ENCODE measurements at regions not wholly inside any gene's neighbourhood (a gene's known extent, or its start where the extent isn't known, plus 50 kb on each side); places are given as distances from the start of the nearest gene placed in this dataset.

DNA sequence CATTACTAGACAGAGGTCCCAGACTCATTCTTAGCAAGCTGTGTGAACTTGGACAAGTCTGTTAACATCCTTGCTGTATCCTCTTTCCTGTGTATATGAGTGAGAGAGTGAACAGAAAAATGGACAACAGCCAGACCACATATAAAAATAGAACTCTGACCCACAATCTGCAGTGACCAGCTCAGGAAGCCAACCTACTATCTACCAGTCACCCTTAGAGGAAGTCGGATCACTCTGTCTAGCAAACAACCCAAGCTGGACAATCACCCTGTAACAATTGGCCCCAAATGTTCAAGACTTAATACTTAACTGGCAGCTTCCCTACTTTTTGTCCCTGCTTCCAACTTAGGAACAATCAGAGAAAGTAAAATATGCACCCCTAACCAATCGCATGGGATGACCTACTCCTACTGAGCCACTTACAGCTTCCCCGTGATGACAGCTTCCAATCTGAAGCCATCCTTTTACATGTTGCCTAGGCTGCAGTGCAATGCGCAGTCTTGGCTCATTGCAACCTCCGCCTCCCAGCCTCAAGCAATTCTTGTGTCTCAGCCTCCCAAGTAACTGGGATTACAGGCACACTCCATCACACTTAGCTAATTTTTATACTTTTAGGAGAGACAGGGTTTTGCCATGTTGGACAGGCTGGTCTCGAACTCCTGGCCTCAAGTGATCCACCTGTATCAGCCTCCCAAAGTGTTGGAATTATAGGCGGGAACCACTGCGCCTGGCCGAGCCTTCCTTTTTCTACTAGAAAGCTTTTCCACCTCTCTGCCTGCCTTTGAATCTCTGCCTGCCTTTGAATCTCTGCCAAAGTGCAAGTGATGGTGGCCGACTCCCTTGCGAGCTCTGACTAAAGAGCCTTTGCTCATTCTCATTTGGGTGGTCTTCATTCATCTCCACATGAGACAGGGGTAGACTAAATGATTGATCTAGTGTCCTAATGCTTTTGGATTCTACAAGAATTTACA is 158.3 kb upstream of the NDUFV2 start:
- Histone ChIP-seq H3K27ac (ENCODE audit: extremely low read length, insufficient read depth, low read length) (no peak overlapping the region), H3K4me3 (replicated peaks in 1 of 3; ENCODE audit: insufficient read depth in 1 of 3, low read depth in 2 of 3, low read length in 3 of 3) (no peak overlapping the region), H3K79me2 (ENCODE audit: insufficient read depth, low read length) (no peaks in the 10 kb centered on the region), H3K4me1 (ENCODE audit: insufficient read depth, low read length) (no peaks in the 10 kb centered on the region), H3K9ac (ENCODE audit: insufficient read depth, low read depth, low read length) (no peak overlapping the region), H3K4me2 (ENCODE audit: low read depth, low read length) (no peak overlapping the region), H3K27me3 (ENCODE audit: control insufficient read depth in 1 of 2, insufficient read depth in 2 of 2, low read length in 2 of 2) (peaks cover 0 to 3% of the 10 kb centered on the region in 2 experiments; a peak in 3 of 5 replicates), H3K36me3 (replicated peaks in 1 of 2; ENCODE audit: control insufficient read depth in 1 of 2, insufficient read depth in 2 of 2, low read length in 2 of 2) (no peaks in the 10 kb centered on the region), H4K20me1 (ENCODE audit: insufficient read depth, low read length) (no peaks in the 10 kb centered on the region), H3K9me3 (ENCODE audit: low read length) (no peaks in the 10 kb centered on the region), H2AFZ (ENCODE audit: low read length) (no peak overlapping the region)
- TF ChIP-seq HCFC1 (IDR thresholded peaks at IDR 0.05; ENCODE audit: low read depth, low read length) (no peak), JARID2 (CRISPR knock-in tag; IDR thresholded peaks at IDR 0.05; ENCODE audit: insufficient replicate concordance) (no peak), FLYWCH1 (CRISPR knock-in tag; IDR thresholded peaks at IDR 0.05) (no peak), GATAD2A (CRISPR knock-in tag; IDR thresholded peaks at IDR 0.05) (no peak)
- TF ChIP-seq, protein P1, sequence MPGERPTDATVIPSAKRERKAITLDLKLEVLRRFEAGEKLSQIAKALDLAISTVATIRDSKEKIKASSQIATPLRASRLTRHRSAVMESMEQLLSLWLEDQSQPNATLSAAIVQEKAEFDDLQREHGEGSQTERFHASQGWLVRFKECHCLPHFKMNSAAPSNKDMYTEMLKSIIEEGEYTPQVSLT (CRISPR knock-in tag; IDR thresholded peaks at IDR 0.05; ENCODE audit: borderline replicate concordance, low read depth) = no peak
- TF ChIP-seq, protein P2, sequence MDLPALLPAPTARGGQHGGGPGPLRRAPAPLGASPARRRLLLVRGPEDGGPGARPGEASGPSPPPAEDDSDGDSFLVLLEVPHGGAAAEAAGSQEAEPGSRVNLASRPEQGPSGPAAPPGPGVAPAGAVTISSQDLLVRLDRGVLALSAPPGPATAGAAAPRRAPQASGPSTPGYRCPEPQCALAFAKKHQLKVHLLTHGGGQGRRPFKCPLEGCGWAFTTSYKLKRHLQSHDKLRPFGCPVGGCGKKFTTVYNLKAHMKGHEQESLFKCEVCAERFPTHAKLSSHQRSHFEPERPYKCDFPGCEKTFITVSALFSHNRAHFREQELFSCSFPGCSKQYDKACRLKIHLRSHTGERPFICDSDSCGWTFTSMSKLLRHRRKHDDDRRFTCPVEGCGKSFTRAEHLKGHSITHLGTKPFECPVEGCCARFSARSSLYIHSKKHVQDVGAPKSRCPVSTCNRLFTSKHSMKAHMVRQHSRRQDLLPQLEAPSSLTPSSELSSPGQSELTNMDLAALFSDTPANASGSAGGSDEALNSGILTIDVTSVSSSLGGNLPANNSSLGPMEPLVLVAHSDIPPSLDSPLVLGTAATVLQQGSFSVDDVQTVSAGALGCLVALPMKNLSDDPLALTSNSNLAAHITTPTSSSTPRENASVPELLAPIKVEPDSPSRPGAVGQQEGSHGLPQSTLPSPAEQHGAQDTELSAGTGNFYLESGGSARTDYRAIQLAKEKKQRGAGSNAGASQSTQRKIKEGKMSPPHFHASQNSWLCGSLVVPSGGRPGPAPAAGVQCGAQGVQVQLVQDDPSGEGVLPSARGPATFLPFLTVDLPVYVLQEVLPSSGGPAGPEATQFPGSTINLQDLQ (CRISPR knock-in tag; IDR thresholded peaks at IDR 0.05) = no peak
- TF ChIP-seq, protein P3, sequence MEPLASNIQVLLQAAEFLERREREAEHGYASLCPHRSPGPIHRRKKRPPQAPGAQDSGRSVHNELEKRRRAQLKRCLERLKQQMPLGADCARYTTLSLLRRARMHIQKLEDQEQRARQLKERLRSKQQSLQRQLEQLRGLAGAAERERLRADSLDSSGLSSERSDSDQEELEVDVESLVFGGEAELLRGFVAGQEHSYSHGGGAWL (CRISPR knock-in tag; IDR thresholded peaks at IDR 0.05) = no peak
- TF ChIP-seq, protein P4, sequence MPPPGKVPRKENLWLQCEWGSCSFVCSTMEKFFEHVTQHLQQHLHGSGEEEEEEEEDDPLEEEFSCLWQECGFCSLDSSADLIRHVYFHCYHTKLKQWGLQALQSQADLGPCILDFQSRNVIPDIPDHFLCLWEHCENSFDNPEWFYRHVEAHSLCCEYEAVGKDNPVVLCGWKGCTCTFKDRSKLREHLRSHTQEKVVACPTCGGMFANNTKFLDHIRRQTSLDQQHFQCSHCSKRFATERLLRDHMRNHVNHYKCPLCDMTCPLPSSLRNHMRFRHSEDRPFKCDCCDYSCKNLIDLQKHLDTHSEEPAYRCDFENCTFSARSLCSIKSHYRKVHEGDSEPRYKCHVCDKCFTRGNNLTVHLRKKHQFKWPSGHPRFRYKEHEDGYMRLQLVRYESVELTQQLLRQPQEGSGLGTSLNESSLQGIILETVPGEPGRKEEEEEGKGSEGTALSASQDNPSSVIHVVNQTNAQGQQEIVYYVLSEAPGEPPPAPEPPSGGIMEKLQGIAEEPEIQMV (CRISPR knock-in tag; IDR thresholded peaks at IDR 0.05; ENCODE audit: low read depth) = no peak
- CTCF ChIA-PET (ENCODE audit: low intra/inter-chr PET ratio, low total read pairs) = no interaction called here
- WGBS (ENCODE audit: low lambda C conversion rate) = 60% methylated on average over 11 of the region's 11 CpGs
- no peak for DNase-seq (ENCODE audit: low spot score)
- intact Hi-C loops (cut with micrococcal nuclease; ENCODE audit: unreplicated experiment) (no loop called here), in situ Hi-C loops (cut with HindIII; ENCODE audit: extremely low pct_ligation_motif_present, low pct_unique_long_range_greater_than_20kb) (no loop called here)
- no peak for FAIRE-seq
- BruUV-seq (replicated peaks) = no TSS peak
- no peak for ATAC-seq
- POLR2A ChIA-PET = no interaction called here
